ENCODE measurements at regions not wholly inside any gene's neighbourhood (a gene's known extent, or its start where the extent isn't known, plus 50 kb on each side); places are given as distances from the start of the nearest gene placed in this dataset.
"Not testable (repeated sequence)": the region's sequence is repeated elsewhere in the genome, so short reads cannot be mapped to it uniquely, and the experiment has no call there.

DNA sequence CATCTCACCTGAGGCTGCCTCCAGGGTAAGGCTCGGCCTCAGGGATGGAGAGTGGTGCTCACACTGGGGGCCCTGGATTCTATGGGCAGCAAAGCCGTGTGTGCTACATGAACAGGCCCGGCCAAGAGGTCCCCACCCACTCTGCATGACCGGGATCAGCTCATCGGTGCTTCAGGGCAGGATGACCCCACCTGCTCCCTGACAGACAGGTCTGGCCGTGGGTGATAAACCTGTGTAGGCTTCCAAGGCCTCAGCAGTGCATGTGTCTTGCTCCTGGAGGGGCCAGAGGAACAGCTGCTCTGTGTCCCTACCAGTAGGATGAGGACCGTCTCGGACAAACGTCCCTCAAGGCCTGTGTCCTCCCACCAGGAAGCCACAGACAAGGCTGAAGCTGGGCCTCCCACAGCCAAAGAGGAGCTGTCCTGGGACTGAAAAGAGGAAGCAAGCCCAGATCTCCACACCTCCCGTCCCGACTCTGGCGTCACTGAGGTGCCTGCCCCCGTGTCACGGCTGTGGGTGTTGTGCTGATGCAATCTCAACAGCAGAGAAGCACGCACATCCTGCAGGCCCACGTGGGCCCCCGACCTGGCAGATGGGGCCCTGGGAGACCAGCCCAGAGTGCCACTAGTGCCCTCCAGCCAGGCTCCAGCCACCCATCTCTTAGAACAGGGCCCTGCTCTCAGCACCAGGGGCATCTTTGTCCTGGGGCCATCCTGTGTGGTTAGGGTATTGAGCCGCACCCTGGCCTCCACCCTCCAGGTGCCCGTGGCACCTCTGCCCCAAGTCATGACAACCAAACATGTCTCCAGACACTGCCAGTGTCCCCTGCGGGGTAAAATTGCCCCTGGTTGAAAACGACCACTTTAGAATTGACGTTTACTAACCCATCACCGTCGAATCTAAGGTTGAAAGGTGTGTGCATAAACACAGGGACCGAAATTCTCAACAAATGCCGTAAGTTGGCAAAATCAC, 5455.9 kb upstream of the TPTE start:
- peak in 2 of 3 experiments; percentile 38 to 46 for DNase-seq (ENCODE audit: low read depth in 2 of 3, low spot score in 2 of 3)

DNA sequence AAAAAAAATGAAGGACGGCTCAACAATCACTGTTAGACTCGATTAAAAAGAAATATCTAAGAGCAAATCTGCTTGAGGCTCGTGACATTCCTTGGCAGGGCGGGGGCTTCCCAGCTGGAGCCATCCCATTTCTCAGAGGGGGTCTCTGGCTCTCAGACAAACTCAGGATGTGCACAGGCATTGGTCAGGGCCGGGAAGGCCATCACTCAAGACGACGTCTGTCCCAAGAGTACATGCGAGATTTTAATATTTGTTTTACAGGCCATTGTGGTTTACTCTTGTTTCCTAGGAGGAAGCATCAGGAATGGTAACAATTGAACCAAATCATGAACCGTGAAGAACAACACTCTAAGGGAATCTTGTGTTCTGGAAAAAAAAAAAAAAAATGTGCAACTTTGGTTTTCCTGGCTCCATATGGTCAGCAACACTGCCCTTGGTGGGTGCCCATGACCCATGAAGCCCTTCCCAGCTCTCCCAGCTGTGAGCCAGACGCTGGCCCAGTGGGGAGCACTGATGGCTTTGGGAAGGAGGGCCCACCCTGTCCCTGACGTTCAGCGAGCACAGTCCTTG, 5454.6 kb upstream of the TPTE start:
- not testable (repeated sequence) for DNase-seq (ENCODE audit: low read depth in 2 of 3, low spot score in 2 of 3)

DNA sequence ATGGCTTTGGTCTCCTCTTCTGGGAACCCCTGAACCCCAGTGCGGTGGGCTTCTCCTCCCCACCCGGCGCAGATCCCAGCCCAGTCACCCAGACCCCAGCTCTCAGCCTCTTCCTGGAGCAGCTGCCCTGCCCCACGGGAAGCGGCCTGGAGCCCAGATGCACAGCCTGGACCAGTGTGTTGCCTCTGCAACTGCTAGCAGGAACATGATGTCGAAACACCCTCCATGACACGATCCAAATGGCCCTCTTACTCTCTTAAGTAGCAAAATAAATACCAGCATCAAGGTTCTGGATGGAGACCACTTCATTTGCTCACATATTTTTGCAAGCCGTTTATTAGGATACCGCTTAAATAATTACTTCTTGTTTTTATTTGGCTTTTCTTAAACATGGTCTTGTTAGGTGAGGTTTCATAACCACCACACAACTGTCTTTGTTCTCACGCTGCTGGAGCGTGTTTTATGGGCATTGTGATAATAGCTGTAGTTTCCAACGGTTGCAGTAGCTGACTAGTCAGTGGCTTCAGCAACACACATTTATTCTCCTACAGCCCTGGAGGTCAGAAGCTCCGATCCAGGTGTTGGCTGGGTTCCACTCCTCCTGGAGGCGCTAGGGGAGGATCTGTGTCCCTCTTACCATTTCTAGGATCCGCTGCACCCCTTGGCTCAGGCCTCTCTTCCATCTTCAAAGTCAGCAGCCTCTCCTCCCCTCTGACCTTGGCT, 5453.9 kb upstream of the TPTE start:
- not testable (repeated sequence) for DNase-seq (ENCODE audit: low read depth in 2 of 3, low spot score in 2 of 3)

DNA sequence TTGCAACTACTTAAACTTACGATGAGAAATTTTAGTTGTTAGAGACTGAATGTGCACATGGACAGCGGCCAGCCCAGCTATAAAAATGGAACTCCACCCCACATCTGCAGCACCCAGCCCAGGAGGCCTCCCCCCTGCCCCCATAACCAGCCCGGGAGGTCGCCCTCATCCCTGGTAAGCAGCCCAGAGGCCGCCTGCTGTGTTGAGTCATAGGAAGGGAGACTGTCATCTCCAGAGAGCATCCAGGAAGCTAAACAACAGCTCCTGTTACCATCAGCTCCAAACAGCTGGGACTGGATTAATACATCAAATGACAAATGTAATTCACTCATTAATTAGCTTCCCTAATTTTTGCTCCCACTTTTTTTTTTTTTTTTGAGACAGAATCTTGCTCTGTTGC, 5452.7 kb upstream of the TPTE start:
- DNase-seq (ENCODE audit: low read depth in 2 of 3, low spot score in 2 of 3), result not testable (repeated sequence)

DNA sequence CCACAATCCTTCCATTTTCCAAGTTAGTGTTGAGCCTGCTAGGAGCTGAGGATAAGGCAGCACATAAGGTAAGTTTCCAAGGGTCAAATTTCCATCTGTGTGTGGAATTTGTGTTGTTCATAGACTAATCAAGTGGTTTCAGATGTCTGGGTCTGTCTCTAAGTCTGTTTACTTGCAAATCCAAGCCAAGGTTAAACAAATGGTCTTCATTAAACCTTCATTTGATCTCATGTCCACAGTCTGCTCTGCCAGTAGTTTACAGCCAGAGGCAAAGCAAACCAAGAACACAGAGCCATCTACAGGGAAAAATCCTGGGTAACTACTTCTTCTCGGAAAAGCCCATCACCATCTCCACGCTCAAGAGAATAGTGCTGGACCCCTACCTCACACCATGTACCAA, 5450.2 kb upstream of the TPTE start:
- DNase-seq (ENCODE audit: low read depth in 2 of 3, low spot score in 2 of 3), result not testable (repeated sequence)

DNA sequence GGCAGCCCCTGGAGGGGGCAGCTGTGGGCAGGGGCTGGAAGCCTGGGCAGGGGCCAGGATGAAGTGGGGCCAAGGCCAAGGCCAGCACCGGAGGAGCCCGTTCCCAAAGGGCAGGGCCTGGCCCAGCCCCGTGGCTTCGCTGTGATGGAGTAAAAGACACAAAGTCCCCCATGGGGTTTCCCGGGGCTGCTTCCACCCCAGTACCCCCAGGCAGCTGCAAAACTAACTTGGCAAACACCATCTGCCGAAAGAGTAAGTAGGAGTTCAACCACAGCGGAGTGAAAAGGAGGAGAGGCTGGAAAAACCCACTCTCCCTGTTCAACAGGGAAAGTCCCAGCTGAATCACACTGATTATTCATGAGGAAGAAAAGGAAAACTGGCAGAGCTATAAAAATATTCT, 5444.5 kb upstream of the TPTE start:
- not testable (repeated sequence) for DNase-seq (ENCODE audit: low read depth in 2 of 3, low spot score in 2 of 3)

DNA sequence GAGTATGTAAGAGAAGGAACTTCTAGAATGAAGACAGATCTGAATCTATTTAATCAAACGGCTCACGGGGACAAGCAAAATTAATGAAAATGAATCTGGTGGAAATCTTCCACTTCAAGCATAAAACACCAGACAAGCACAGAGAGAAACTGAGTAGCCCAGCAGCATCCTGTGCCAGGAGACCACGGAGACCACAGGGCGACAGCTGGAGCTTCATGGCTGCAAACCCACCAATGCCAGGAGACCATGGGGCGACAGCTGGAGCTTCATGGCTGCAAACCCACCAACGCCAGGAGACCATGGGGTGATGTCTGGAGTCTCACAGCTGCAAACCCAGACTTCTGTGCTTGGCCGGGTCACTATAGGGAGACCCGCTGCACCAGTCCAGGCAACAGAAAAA, 5442.0 kb upstream of the TPTE start:
- not testable (repeated sequence) for DNase-seq (ENCODE audit: low read depth in 2 of 3, low spot score in 2 of 3)

DNA sequence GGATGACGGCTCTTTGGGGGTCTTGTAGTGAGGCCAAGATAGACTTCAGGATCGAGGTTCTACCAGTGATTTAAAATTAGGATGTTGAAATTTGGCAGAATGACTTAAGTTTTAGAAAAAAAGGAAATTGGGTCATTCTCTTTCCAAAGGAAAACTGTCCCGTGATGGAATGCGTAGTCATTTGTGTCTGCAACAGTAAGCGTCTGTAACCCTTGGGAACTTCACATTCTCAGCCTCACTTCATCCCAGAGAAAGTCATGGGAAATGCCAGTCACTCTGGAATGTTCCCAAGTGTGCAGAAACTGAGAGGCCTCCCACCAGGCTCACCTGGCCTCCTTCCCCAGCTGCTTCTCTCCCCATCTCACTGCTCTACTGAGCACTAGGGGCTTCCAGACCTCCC, 5441.4 kb upstream of the TPTE start:
- DNase-seq (ENCODE audit: low read depth in 2 of 3, low spot score in 2 of 3), result not testable (repeated sequence)

DNA sequence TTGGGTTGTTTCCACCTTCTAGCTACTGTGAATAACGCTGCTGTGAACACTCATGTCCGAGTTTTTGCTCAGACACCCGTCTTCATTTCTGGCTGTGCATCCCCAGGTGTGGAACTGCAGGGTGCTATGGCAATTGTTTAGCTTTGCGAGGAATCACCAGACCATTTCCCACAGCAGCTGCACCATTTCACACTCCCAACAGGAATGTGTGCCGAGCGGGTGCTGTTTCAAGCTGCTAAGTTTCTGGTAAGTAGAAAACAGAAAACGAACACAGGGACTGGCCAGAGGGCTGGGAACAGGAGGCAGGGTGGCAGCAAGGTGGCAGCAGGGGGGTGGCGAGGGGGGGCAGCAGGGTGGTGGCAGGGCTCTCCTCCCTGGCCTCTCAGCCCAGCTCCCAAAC, 5437.1 kb upstream of the TPTE start:
- not testable (repeated sequence) for DNase-seq (ENCODE audit: low read depth in 2 of 3, low spot score in 2 of 3)

DNA sequence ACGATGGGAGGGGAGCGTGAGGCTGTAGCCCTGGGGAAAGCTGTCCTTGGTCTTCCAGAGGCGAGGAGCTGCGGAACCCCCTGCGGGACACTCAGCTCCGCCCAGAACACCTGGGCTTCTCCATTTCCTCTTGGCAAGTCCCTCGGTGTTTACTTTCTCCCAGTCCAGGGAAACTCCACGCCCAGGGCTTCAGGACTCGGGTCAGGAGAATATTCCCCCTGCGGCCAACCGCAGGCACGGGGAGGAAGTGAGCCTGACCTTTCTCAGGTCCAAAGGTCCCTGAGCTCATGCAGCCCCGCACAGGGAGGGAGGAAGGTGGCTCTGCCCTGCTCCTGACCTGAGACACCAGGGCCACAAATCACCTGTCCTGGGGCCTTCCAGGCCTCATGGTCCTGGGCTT, 5435.9 kb upstream of the TPTE start:
- DNase-seq (ENCODE audit: low read depth in 2 of 3, low spot score in 2 of 3), result not testable (repeated sequence)

DNA sequence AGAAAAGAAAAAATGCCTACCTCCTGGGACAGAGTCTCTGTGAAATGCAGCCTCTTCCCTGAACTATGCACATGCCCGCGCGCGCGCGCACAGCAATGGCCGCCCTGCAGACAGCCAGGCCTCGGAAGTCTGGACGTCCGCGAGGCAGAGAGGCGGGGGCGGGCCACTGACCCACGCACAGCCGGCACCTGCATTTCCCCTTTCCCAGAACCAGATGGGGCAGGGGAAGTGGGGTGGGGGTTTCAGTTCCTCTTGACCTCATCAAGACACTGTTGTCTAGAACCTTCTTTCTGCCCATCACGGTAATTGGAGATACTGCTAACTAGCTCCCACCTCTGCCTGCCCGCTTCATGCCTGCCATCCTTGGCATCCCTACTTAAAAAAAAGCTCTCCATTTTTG, 5435.0 kb upstream of the TPTE start:
- DNase-seq (ENCODE audit: low read depth in 2 of 3, low spot score in 2 of 3), result not testable (repeated sequence)

DNA sequence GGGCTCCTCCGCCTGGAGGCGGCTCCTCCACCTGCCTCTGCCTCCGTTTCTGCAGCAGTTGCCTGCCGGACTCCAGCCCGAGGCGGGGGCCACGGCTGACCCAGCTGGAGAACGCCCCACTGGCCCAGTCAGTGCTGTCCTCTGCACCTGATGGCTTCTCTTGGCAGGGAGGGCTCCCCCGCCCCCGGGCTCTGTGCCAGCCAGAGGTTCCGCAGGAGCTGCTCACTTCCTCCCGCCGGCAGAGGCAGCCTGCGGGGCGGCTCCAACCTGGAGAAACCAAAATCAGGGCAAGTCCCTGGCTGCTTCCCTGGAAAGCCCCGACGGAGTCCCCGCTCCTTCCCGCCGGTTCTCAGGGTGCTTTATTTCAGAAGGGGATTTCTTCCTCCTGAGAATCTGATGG, 5432.6 kb upstream of the TPTE start:
- DNase-seq (ENCODE audit: low read depth in 2 of 3, low spot score in 2 of 3), result not testable (repeated sequence)

DNA sequence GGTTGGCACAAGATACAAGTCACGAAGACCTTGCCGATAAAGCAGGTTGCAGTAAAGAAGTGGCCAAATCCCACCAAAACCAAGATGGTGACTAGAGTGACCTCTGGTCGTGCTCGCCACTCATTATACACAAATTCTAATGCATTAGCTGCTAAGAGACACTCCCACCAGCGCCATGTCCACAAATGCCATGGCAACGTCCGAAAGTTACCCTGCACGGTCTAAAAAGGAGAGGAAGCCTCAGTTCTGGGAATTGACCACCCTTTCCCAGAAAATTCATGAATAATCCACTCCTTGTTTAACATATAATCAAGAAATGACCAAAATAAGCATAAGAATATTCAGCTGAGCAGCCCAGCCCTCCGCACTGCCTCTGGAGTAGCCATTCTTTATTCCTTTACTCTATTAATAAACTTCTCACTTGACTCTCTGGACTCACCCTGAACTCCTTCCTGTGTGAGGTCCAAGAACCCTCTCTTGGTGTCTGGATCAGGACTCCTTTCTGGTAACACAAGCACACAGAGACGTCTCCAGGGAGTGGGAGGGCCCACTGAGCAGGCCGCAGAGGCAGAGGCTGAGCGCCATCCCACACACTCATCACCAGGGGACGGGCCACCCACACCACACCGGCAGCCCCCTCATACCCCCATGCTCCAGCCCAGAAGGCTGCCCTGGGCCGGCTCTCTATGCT, 5431.8 kb upstream of the TPTE start:
- DNase-seq (ENCODE audit: low read depth in 2 of 3, low spot score in 2 of 3), result not testable (repeated sequence)

DNA sequence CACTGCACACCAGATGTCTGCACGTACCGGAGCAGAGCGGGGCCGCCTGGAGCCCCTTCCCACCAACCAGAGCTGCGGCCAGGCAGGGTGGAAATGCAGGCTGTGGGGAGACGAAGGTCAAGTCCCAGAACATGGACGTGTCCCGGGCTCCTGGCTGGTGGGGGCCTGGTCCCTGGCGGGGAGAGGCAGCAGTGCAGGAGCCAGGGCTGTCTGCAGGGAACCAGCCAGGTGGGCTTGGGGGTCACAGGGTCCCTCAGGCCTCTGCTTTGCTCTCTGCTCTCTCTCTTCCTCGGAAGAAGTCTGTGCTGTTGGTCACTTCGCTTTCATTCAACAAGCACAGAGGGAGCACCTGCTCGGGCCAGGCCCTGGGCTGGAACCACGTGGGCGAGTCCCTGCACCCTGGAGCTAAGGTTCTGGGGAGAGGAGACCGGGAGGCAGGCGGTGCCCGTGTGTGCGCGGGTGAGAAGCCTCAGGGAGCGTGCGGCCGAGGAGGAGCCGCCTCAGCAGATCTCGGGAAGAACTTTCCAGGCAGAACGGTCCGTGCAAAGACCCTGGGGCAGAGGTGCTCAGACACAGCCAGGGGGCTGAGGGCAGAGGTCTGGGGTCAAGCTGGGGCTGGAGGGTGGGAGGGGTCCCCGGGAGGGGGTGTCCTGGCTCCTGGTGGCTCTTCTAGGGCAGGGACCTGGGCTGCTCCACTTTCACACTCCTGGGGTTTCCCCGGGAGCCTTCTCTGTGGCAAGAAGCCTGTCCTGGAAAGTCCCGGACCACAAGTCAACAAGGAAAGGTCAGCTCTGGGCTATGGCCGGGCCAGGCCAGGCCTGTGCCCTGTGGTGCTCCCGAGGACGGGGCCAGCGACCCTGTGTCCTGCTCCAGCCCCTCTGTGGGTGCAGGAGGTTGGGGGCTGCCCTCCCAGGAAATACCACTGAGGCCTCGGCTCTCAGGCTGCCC, 5431.0 kb upstream of the TPTE start:
- DNase-seq (ENCODE audit: low read depth in 2 of 3, low spot score in 2 of 3), result not testable (repeated sequence)

DNA sequence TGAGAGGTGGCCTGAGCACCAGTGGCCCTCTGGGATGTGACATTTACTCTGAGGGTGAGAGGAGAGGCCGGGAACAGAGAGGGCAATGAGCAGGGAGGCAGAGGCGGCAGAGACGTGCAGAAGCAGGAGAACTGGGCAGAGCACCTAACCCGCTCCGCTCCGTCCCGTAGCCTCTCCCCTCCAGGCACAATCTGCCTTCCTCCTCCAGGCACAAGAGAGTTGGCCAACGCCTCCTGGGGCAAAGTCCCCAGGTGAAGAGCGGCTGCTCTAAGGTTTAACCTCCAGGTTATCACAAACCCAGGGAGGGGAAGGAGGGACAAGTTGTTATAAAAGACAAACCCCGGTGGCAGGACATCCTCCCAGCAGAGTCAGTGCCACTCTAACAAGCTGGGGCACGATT, 5430.1 kb upstream of the TPTE start:
- not testable (repeated sequence) for DNase-seq (ENCODE audit: low read depth in 2 of 3, low spot score in 2 of 3)

DNA sequence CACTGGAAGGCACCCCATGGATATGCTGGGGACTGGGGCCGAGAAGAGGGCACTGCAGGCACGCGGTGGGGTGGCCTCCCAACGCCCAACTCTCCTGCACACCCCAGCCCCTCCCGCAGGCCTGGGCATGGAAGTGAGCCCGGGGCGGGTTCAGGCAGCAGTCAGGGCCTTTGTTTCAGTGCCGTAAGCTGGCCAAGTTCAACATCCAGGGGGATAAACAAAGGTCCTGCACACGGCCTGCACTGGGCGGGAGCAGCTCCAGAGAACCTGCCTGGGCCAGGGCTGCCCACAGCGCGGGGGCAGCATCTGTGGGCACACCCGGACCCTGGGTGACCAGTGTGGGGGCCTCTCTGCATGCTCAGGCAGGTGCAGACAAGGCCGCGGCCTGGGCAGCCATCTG, 5425.8 kb upstream of the TPTE start:
- DNase-seq (ENCODE audit: low read depth in 2 of 3, low spot score in 2 of 3), result not testable (repeated sequence)

DNA sequence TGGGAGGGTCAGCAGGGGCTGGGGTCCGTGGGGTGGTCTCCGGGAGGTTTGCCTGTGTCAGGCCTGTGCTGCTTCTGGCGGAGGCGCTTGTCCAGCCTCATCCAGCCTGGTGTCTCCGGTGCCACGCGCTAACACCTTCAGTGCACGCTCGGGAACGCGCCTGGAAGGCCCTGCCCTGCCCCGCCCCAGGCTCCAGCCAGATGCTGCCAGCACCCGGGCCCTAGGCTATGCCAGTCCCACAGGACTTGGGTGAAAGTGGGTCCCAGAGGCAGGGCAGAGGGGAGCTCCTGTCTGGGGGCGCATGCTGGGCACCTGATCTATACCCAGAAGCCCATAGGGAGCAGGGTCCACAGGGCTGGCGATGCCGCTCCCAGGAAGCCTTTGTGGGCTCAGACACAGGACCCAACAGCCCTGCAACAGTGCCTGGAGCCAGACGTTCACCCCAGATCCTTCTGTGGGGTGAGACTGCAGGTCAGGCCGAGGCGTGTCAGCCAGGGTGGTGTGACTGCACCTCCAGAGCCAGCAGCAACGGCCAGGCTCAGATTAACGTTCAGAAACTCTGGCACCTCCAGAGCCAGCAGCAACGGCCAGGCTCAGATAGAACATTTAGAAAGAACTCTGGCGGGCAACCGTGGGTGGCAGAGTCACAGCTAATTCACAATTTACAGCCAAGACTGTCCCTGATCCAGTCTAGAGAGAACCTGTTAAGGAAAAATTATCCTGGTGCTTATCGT, 5423.2 kb upstream of the TPTE start:
- not testable (repeated sequence) for DNase-seq (ENCODE audit: low read depth in 2 of 3, low spot score in 2 of 3)

DNA sequence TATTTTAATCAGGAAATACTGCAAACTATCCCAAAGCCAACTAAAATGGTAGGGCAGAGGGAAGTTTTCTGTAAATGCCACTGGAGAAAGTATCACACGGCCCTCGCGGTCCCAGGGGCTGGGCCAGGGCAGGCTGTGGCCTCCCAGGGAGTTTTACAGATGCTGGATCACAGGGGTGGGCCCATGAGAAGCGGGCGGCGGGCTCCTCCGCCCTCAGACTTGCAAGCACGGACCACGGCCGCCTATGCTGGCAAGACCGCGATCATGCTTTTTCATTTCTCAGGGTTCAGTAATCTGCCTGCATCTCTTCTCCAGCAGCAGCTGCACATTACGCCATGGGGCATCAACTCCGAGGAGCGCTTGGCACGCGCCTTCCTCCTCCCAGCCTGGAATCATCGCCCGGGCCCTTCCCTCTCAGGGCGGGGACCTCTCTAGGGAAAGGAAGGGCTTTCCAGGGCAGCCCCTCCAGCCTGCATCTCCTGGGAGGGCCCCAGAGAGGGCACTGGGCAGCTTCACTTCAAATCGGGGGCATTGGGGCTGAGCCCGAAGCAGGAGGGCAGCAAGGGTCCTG, 5420.7 kb upstream of the TPTE start:
- DNase-seq (ENCODE audit: low read depth in 2 of 3, low spot score in 2 of 3), result not testable (repeated sequence)

DNA sequence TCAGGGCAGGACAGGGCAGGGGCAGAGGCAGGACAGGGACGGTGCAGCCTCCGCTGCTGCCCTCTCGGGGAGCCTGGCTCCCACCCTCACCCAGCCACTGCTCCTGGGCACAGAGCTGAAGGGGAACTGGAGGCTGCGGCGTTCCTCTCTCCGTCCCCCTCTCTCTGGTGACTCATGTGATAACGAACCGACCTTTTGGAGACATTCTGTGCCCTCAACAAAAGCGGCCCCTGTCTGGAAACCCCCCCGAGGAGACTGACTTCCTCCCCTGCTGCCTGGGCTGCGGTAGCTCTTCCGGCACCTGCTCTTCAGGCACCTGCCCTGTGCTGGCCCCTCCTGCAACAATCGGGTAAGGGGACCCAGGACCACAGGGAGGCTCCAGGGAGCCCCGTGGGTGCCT, 5419.6 kb upstream of the TPTE start:
- DNase-seq (ENCODE audit: low read depth in 2 of 3, low spot score in 2 of 3), result peak in 1 of 3 experiments; percentile 44
